Ovary (tissue), 7 donors: ENCODE measurements at regions not wholly inside any gene's neighbourhood (a gene's known extent, or its start where the extent isn't known, plus 50 kb on each side); places are given as distances from the start of the nearest gene placed in this dataset.

ENCODE experiments used
- DNase-seq, 5 donors: peaks; one replicate each; pipeline ENCODE4 v3.0.0-alpha.2; 2019 to 2020
- H3K27ac ChIP-seq, 2 donors: fragments of 200-600 bp; one replicate each; pipeline versions ENCODE4 v1.5.1 to v1.8.0; 2019 to 2022
- H3K27me3 ChIP-seq: fragments of 200-600 bp; one replicate; pipeline ENCODE4 v1.8.0; 2022
- H3K36me3 ChIP-seq: fragments of 200-600 bp; sonication (generic); one replicate; pipeline ENCODE4 v1.5.1; 2019
- H3K4me1 ChIP-seq: one replicate; pipeline ENCODE4 v1.8.1; 2013; ENCODE audit warnings: mild to moderate bottlenecking, moderate library complexity; ENCODE audit not compliant: insufficient read depth
- H3K4me3 ChIP-seq: fragments of 200-600 bp; sonication (generic); one replicate; pipeline ENCODE4 v1.5.1; 2017
- H3K9me3 ChIP-seq, 2 donors: fragments of 200-600 bp in 1 of 2; sonication (generic) in 1 of 2; one replicate each; pipeline versions ENCODE4 v1.5.1 to v1.8.1; 2013 to 2019; ENCODE audit warnings: mild to moderate bottlenecking in 1 of 2, moderate library complexity in 1 of 2
- CTCF ChIP-seq, 3 donors: fragments of 450-650 bp in 2 of 3; fragments of 200-600 bp in 1 of 3; IDR thresholded peaks; one replicate each; pipeline versions ENCODE4 v1.5.1 to v1.8.0; 2016 to 2022; ENCODE audit warnings: antibody characterized with exemption in 3 of 3, mild to moderate bottlenecking in 1 of 3
- EP300 ChIP-seq: sonication (generic); formaldehyde crosslinking; IDR thresholded peaks from one replicate; pipeline ENCODE4 v1.6.1; 2017; ENCODE audit warnings: antibody characterized with exemption
- POLR2A ChIP-seq: fragments of 450-650 bp; IDR thresholded peaks from one replicate; pipeline ENCODE4 v1.6.1; 2017; ENCODE audit warnings: antibody characterized with exemption, mild to moderate bottlenecking, moderate library complexity
- WGBS, 3 donors: extraction: QIAGEN DNeasy Blood & Tissue Kit in 1 of 3; methylation state at CpG; one replicate each; pipeline versions ENCODE4 v1.1.5 to v1.1.7; 2013 to 2017; 5-methylcytosine and 5-hydroxymethylcytosine counted together
- intact Hi-C, 4 donors: fragments of 100-400 bp; cut with DNase I; formaldehyde crosslinking; loops; one replicate each; pipeline versions ENCODE4 v1.11.0 to v1.15.1; 2022 to 2023
- donor health status: DM: no; HTN: no; CAD: no; lungs with moderate emphysema.
- donor health status: DM: no; HTN: no; CAD: no.
- donor health status: Bipolar disorder and iron deficiency.
- donor health status: DM: no; HTN: no; CAD: no.
- donor health status: DM: yes; HTN: yes; CAD: no.

- no peaks in the 10 kb centered on the region for H3K36me3 ChIP-seq
- no peaks in the 10 kb centered on the region for H3K4me1 ChIP-seq
- H3K27ac ChIP-seq: no peak overlapping the region
- 85 to 95% (median 88%) methylated on average over 2 of the region's 2 CpGs for WGBS, 3 donors
- no peak overlapping the region for H3K4me3 ChIP-seq
- no peak for DNase-seq
- H3K27me3 ChIP-seq: no peaks in the 10 kb centered on the region
- no peaks in the 10 kb centered on the region for H3K9me3 ChIP-seq
- no peak for TF ChIP-seq CTCF (IDR thresholded peaks at IDR 0.05)
- no peak for TF ChIP-seq POLR2A
- no peak for TF ChIP-seq EP300
- intact Hi-C loops: loop anchor here in 1 of 4 donors (10.0 kb wide), 1 partner anchor 55 kb away; no protein-coding TSS in a partner anchor
Measured at GRCh38 chr4:38209654-38210053, 249.5 kb downstream of the PTTG2 start.

GRCh38 chr4:38210396-38211114 lies 250.4 kb downstream of the PTTG2 start:
- intact Hi-C loops: loop anchor here in 1 of 4 donors (10.0 kb wide), 1 partner anchor 54 kb away; no protein-coding TSS in a partner anchor
- DNase-seq: no peak
- no peaks in the 10 kb centered on the region for H3K4me1 ChIP-seq
- no peaks in the 10 kb centered on the region for H3K27me3 ChIP-seq
- no peaks in the 10 kb centered on the region for H3K36me3 ChIP-seq
- no peak overlapping the region for H3K4me3 ChIP-seq
- no peak overlapping the region for H3K27ac ChIP-seq
- WGBS, 3 donors: 60 to 66% (median 62%) methylated on average over 11 of the region's 11 CpGs
- H3K9me3 ChIP-seq: no peaks in the 10 kb centered on the region
- TF ChIP-seq POLR2A (no peak), CTCF (IDR thresholded peaks at IDR 0.05) (no peak), EP300 (no peak)

GRCh38 chr4:38211885-38212284 lies 251.7 kb downstream of the PTTG2 start:
- no peak for TF ChIP-seq POLR2A
- no peak for TF ChIP-seq EP300
- no peak for TF ChIP-seq CTCF (IDR thresholded peaks at IDR 0.05)
- intact Hi-C loops: loop anchor here in 1 of 4 donors (10.0 kb wide), 1 partner anchor 53 kb away; no protein-coding TSS in a partner anchor
- 35 to 56% (median 41%) methylated on average over 2 of the region's 2 CpGs for WGBS, 3 donors
- DNase-seq: no peak
- Histone ChIP-seq H3K36me3 (no peaks in the 10 kb centered on the region), H3K27me3 (no peaks in the 10 kb centered on the region), H3K4me1 (no peaks in the 10 kb centered on the region), H3K9me3 (no peaks in the 10 kb centered on the region), H3K27ac (no peak overlapping the region), H3K4me3 (no peak overlapping the region)

GRCh38 chr4:38213083-38213805 lies 253.0 kb downstream of the PTTG2 start:
- TF ChIP-seq CTCF (IDR thresholded peaks at IDR 0.05) (no peak), POLR2A (no peak), EP300 (no peak)
- Histone ChIP-seq H3K9me3 (no peaks in the 10 kb centered on the region), H3K4me1 (no peaks in the 10 kb centered on the region), H3K27me3 (no peaks in the 10 kb centered on the region), H3K27ac (no peak overlapping the region), H3K36me3 (no peaks in the 10 kb centered on the region), H3K4me3 (no peak overlapping the region)
- intact Hi-C loops: loop anchor here in 1 of 4 donors (10.0 kb wide), 1 partner anchor 52 kb away; no protein-coding TSS in a partner anchor
- WGBS, 3 donors: 96 to 99% (median 98%) methylated on average over 2 of the region's 2 CpGs
- DNase-seq: no peak
